ENCODE measurements at regions not wholly inside any gene's neighbourhood (a gene's known extent, or its start where the extent isn't known, plus 50 kb on each side); places are given as distances from the start of the nearest gene placed in this dataset.
"Not testable (repeated sequence)": the region's sequence is repeated elsewhere in the genome, so short reads cannot be mapped to it uniquely, and the experiment has no call there.

GRCh38 chr9:43139878-43140608, 956.6 kb downstream of the SPATA31A6 start:
- POLR2A ChIA-PET; H3K36me3 Mint-ChIP-seq (ENCODE audit: low read depth); H3K4me3 Mint-ChIP-seq; H3K4me1 Mint-ChIP-seq; H3K27ac Mint-ChIP-seq; DNase-seq; CTCF ChIA-PET; H3K27me3 Mint-ChIP-seq; H3K9me3 Mint-ChIP-seq: not testable (repeated sequence)
